Neural progenitor cell (in vitro differentiated cells): ENCODE measurements at regions not wholly inside any gene's neighbourhood (a gene's known extent, or its start where the extent isn't known, plus 50 kb on each side); places are given as distances from the start of the nearest gene placed in this dataset.

Experiments
- EZH2 ChIP-seq: fragments of 200-600 bp; sonication (generic); IDR thresholded peaks from 2 replicates; pipeline ENCODE4 v1.6.1; 2017; ENCODE audit warnings: antibody characterized with exemption, mild to moderate bottlenecking, moderate library complexity
- TF ChIP-seq, protein P1 (sequence below): fragments of 200-600 bp; sonication (generic); IDR thresholded peaks from 2 replicates; pipeline ENCODE4 v1.5.1; 2017; ENCODE audit warnings: antibody characterized with exemption, mild to moderate bottlenecking

DNA sequence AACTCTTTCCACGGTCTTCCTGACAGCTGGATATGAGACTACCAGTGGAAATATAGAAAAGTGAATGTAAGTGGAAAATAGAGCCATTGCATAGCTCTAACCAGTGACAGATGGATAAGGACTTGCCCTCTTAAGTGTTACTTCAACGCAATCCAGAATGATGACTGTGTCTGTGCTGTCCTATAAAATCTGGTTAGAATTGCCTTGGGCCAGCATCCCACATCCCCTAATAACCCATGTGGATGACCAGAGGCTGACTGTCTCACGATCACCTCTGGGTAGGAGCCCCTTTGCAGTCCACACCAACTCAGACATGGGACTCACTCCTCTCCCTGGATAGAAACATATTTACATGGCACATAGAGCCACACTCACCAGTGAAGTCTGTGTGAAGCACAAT lies 186.6 kb downstream of the C1D start:
- TF ChIP-seq, protein P1, sequence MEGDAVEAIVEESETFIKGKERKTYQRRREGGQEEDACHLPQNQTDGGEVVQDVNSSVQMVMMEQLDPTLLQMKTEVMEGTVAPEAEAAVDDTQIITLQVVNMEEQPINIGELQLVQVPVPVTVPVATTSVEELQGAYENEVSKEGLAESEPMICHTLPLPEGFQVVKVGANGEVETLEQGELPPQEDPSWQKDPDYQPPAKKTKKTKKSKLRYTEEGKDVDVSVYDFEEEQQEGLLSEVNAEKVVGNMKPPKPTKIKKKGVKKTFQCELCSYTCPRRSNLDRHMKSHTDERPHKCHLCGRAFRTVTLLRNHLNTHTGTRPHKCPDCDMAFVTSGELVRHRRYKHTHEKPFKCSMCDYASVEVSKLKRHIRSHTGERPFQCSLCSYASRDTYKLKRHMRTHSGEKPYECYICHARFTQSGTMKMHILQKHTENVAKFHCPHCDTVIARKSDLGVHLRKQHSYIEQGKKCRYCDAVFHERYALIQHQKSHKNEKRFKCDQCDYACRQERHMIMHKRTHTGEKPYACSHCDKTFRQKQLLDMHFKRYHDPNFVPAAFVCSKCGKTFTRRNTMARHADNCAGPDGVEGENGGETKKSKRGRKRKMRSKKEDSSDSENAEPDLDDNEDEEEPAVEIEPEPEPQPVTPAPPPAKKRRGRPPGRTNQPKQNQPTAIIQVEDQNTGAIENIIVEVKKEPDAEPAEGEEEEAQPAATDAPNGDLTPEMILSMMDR, result no peak
- no peak for TF ChIP-seq EZH2
